Osteocyte (in vitro differentiated cells): ENCODE measurements at regions not wholly inside any gene's neighbourhood (a gene's known extent, or its start where the extent isn't known, plus 50 kb on each side); places are given as distances from the start of the nearest gene placed in this dataset.
"Not testable (repeated sequence)": the region's sequence is repeated elsewhere in the genome, so short reads cannot be mapped to it uniquely, and the experiment has no call there.

Experiments
- DNase-seq: peaks from one replicate; pipeline ENCODE4 v3.0.0; 2021; ENCODE audit warnings: mixed read lengths; ENCODE audit not compliant: unreplicated experiment; ENCODE audit errors: extremely low spot score
- H3K27ac Mint-ChIP-seq: one replicate; pipeline ENCODE4 v1.8.0; 2021; ENCODE audit warnings: mild to moderate bottlenecking, mixed read lengths; ENCODE audit not compliant: unreplicated experiment
- H3K27me3 Mint-ChIP-seq: one replicate; pipeline ENCODE4 v1.8.0; 2021; ENCODE audit warnings: mixed read lengths; ENCODE audit not compliant: unreplicated experiment
- H3K36me3 Mint-ChIP-seq: one replicate; pipeline ENCODE4 v1.8.0; 2021; ENCODE audit warnings: mixed read lengths; ENCODE audit not compliant: unreplicated experiment
- H3K4me1 Mint-ChIP-seq: one replicate; pipeline ENCODE4 v1.8.0; 2021; ENCODE audit warnings: mixed read lengths; ENCODE audit not compliant: unreplicated experiment
- H3K4me3 Mint-ChIP-seq: one replicate; pipeline ENCODE4 v1.8.0; 2021; ENCODE audit warnings: mild to moderate bottlenecking, moderate library complexity, mixed read lengths; ENCODE audit not compliant: unreplicated experiment
- H3K9me3 Mint-ChIP-seq: one replicate; pipeline ENCODE4 v1.8.0; 2021; ENCODE audit warnings: mixed read lengths; ENCODE audit not compliant: unreplicated experiment
- TF ChIP-seq, protein P1 (sequence below): fragments of 200-600 bp; sonication (generic); IDR thresholded peaks from 2 replicates; pipeline ENCODE4 v1.5.0; 2021; ENCODE audit warnings: antibody characterized with exemption, mild to moderate bottlenecking, moderate library complexity

DNA sequence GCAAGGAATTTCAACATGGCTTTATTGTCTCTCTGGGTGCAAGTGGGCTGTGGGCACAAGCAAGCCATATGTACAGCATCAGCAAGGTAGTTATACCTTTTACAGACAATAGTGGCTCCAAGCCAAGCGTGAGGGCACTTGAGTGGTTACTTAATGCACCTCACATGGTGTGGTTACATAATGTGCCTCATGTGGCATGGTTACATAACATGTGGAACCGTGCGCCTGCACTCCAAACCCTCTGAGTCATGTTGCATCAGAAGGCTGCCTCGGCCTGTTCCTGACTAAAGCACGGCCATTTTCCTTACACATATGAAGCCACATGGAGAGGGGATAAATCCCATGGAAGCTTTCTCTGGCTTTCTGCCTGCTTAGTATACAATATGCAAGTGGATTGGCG, 150.9 kb downstream of the OSTF1 start:
- Mint-ChIP-seq H3K27ac (no peak overlapping the region), H3K27me3 (peaks cover 14% of the 10 kb centered on the region), H3K4me1 (no peaks in the 10 kb centered on the region), H3K4me3 (no peak overlapping the region), H3K9me3 (no peaks in the 10 kb centered on the region), H3K36me3 (no peaks in the 10 kb centered on the region)
- TF ChIP-seq, protein P1, sequence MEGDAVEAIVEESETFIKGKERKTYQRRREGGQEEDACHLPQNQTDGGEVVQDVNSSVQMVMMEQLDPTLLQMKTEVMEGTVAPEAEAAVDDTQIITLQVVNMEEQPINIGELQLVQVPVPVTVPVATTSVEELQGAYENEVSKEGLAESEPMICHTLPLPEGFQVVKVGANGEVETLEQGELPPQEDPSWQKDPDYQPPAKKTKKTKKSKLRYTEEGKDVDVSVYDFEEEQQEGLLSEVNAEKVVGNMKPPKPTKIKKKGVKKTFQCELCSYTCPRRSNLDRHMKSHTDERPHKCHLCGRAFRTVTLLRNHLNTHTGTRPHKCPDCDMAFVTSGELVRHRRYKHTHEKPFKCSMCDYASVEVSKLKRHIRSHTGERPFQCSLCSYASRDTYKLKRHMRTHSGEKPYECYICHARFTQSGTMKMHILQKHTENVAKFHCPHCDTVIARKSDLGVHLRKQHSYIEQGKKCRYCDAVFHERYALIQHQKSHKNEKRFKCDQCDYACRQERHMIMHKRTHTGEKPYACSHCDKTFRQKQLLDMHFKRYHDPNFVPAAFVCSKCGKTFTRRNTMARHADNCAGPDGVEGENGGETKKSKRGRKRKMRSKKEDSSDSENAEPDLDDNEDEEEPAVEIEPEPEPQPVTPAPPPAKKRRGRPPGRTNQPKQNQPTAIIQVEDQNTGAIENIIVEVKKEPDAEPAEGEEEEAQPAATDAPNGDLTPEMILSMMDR: no peak
- DNase-seq: no peak

DNA sequence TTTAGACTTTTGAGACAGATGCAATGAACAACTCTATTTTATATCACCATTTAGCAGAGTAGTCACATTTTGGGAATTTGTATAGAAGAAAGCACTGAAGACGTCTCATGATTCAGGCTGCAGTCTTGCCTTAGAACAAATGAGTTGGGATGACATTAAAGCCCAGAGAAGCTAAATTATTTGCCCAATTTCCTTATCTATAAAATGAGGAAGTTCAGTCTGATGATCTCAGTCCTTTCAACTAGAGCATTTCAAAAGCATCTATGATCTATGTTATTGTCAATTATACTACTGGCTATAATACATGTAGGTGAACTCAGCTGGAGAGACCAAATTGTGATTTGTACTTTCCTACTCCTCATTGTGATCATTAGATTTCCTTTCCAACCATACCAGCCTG, 154.1 kb downstream of the OSTF1 start:
- H3K4me3 Mint-ChIP-seq: no peak overlapping the region
- H3K36me3 Mint-ChIP-seq: no peaks in the 10 kb centered on the region
- H3K27me3 Mint-ChIP-seq: peaks cover 14% of the 10 kb centered on the region
- H3K4me1 Mint-ChIP-seq: no peaks in the 10 kb centered on the region
- no peak overlapping the region for H3K27ac Mint-ChIP-seq
- no peak for DNase-seq
- TF ChIP-seq, protein P1: no peak
- peaks cover 13% of the 10 kb centered on the region for H3K9me3 Mint-ChIP-seq

DNA sequence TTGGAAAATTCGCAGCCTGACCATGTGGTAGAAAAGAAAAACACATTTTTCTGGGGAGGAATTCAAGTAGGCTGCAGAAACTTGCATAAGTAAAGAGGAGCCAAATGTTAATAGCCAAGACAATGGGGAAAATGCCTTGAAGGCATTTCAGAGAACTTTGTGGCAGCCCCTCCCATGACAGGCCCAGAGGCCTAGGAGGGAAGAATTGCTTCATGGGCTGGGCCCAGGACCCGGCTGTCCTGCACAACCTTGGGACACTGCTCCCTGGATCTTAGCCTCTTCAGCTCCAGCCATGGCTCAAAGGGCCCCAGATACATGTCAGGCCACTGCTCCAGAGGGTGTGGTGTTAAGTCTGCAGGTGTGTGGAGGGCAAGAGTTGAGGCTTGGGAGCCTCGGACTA, 158.6 kb downstream of the OSTF1 start:
- TF ChIP-seq, protein P1: no peak
- DNase-seq: no peak
- no peak overlapping the region for H3K27ac Mint-ChIP-seq
- peaks cover 43% of the 10 kb centered on the region for H3K9me3 Mint-ChIP-seq
- no peak overlapping the region for H3K4me3 Mint-ChIP-seq
- no peaks in the 10 kb centered on the region for H3K36me3 Mint-ChIP-seq
- H3K27me3 Mint-ChIP-seq: peaks cover 4% of the 10 kb centered on the region
- no peaks in the 10 kb centered on the region for H3K4me1 Mint-ChIP-seq

DNA sequence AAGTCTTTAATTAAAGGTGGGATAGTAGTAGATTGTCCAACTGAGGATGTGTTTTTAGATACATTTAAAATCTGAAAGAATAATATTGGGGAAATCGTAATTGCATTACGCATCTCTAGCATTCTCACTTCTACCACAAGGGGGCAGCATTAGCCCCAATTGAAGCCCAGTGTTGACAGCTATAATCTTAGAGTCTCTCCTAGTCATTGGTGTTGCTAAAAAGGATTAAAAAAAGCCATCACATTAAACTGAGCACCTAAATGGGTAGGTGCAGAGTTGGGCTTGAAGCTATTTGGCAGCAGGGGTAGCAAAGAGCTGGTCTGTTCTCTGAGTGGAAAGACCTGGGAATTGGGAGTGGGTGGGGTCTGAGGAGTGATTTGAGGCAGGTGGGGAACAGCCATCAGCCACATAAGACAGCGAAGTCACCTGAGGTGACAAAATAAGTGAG, 177.2 kb downstream of the OSTF1 start:
- DNase-seq: no peak
- TF ChIP-seq, protein P1: peak; percentile 92
- Mint-ChIP-seq H3K9me3 (no peaks in the 10 kb centered on the region), H3K27me3 (peaks cover 13% of the 10 kb centered on the region), H3K27ac (no peak overlapping the region), H3K4me3 (no peak overlapping the region), H3K36me3 (no peaks in the 10 kb centered on the region), H3K4me1 (peaks cover 9% of the 10 kb centered on the region)

DNA sequence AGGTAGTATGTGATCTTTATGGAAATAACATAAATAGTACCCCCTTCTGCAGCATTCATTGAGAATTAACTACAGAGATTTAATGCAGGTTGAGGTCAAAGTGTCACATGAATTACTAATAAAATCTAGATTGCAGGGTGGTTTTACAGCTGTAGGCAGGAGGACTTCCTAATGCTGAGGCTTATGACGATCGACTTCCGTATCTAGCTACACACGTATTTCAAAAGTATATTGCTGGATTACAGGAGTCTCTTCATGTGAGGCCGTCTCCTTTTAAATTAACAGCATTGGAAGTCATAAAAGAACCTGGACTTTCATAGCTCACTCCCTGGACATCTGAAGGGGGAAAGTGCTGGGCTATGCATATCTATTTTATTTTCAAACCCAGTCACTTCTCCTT, 180.9 kb downstream of the OSTF1 start:
- TF ChIP-seq, protein P1: no peak
- Mint-ChIP-seq H3K9me3 (peaks cover 18% of the 10 kb centered on the region), H3K4me1 (peaks cover 9% of the 10 kb centered on the region), H3K36me3 (no peaks in the 10 kb centered on the region), H3K27ac (no peak overlapping the region), H3K4me3 (no peak overlapping the region), H3K27me3 (peaks cover 11% of the 10 kb centered on the region)
- no peak for DNase-seq

DNA sequence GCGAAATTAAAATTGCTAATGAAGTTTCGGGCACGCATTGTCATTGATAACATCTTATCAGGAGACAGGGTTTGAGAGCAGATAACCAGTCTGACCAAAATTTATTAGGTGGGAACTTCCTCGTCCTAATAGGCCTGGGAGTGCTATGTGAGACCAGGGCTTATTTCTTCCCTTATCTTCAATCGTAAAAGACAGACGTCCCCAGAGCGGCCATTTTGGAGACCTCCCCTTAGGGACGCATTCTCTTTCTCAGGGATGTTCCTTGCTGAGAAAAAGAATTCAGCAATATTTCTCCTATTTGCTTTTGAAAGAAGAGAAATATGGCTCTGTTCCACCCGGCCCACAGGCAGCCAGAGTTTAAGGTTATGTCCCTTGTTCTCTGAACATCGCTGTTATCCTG, 184.7 kb downstream of the OSTF1 start:
- H3K27me3 Mint-ChIP-seq, H3K4me3 Mint-ChIP-seq, H3K27ac Mint-ChIP-seq, H3K4me1 Mint-ChIP-seq, H3K36me3 Mint-ChIP-seq, DNase-seq: not testable (repeated sequence)
- peaks cover 26% of the 10 kb centered on the region for H3K9me3 Mint-ChIP-seq
